ENCODE measurements at regions not wholly inside any gene's neighbourhood (a gene's known extent, or its start where the extent isn't known, plus 50 kb on each side); places are given as distances from the start of the nearest gene placed in this dataset.

- no peak for TF ChIP-seq CTCF (IDR thresholded peaks at IDR 0.05 in 4 of 5, conservative IDR thresholded peaks at IDR 0.05 in 1 of 5)
- no peak for TF ChIP-seq POLR2A (IDR thresholded peaks at IDR 0.05)
Observed at GRCh38 chr2:8448824-8449556, 232.9 kb upstream of the ID2 start.
